Cardiac muscle cell (in vitro differentiated cells and primary cell): ENCODE measurements at regions not wholly inside any gene's neighbourhood (a gene's known extent, or its start where the extent isn't known, plus 50 kb on each side); places are given as distances from the start of the nearest gene placed in this dataset.

Source experiments
- DNase-seq, 2 donors: peaks; one replicate each; pipeline versions ENCODE4 v3.0.0 to v3.0.0-alpha.2; 2010 to 2017; ENCODE audit warnings: low read depth in 1 of 2, low spot score in 1 of 2
- H3K27ac ChIP-seq: fragments of 200-600 bp; sonication (generic); 2 replicates; pipeline ENCODE4 v1.5.1; 2016
- H3K27me3 ChIP-seq: fragments of 200-600 bp; sonication (generic); 2 replicates; pipeline ENCODE4 v1.6.0; 2016; ENCODE audit warnings: control low read depth
- H3K36me3 ChIP-seq: fragments of 200-600 bp; sonication (generic); 2 replicates; pipeline ENCODE4 v1.5.1; 2016; ENCODE audit warnings: control low read depth
- H3K4me1 ChIP-seq: fragments of 200-600 bp; sonication (generic); 2 replicates; pipeline ENCODE4 v1.8.1; 2017; ENCODE audit warnings: low read depth, mild to moderate bottlenecking, mixed run types
- H3K4me3 ChIP-seq: fragments of 200-600 bp; sonication (generic); 2 replicates; pipeline ENCODE4 v1.5.1; 2016; ENCODE audit warnings: mild to moderate bottlenecking
- H3K9me3 ChIP-seq: fragments of 200-600 bp; sonication (generic); 2 replicates; pipeline ENCODE4 v1.5.1; 2017; ENCODE audit warnings: low read depth, mild to moderate bottlenecking, control low read depth
- CTCF ChIP-seq: IDR thresholded peaks from 2 replicates; pipeline ENCODE4 v1.5.1; 2012; ENCODE audit warnings: low read depth, mild to moderate bottlenecking, low read length

- TF ChIP-seq CTCF, result no peak
- no peak overlapping the region for H3K4me3 ChIP-seq
- H3K4me1 ChIP-seq, result peaks cover 6% of the 10 kb centered on the region
- no peaks in the 10 kb centered on the region for H3K9me3 ChIP-seq
- H3K27me3 ChIP-seq, result no peaks in the 10 kb centered on the region
- no peak overlapping the region for H3K27ac ChIP-seq
- DNase-seq, result no peak
- no peaks in the 10 kb centered on the region for H3K36me3 ChIP-seq
Measured at GRCh38 chr7:25712500-25712899, 439.5 kb upstream of the NFE2L3 start.

- H3K9me3 ChIP-seq, result no peaks in the 10 kb centered on the region
- no peaks in the 10 kb centered on the region for H3K27me3 ChIP-seq
- peaks cover 8% of the 10 kb centered on the region for H3K4me1 ChIP-seq
- no peak for TF ChIP-seq CTCF
- no peak overlapping the region for H3K27ac ChIP-seq
- H3K36me3 ChIP-seq, result no peaks in the 10 kb centered on the region
- no peak for DNase-seq
- H3K4me3 ChIP-seq, result no peak overlapping the region
Measured at GRCh38 chr7:25714013-25714412, 438.0 kb upstream of the NFE2L3 start.

- Histone ChIP-seq H3K27me3 (no peaks in the 10 kb centered on the region), H3K9me3 (no peaks in the 10 kb centered on the region), H3K36me3 (no peaks in the 10 kb centered on the region), H3K4me1 (peaks cover 8% of the 10 kb centered on the region), H3K4me3 (no peak overlapping the region), H3K27ac (no peak overlapping the region)
- no peak for TF ChIP-seq CTCF
- peak in 1 of 2 donors; percentile 18 for DNase-seq
Measured at GRCh38 chr7:25716421-25716820, 435.6 kb upstream of the NFE2L3 start.

- H3K27me3 ChIP-seq, result no peaks in the 10 kb centered on the region
- H3K4me1 ChIP-seq, result peaks cover 3% of the 10 kb centered on the region
- no peaks in the 10 kb centered on the region for H3K9me3 ChIP-seq
- no peak overlapping the region for H3K4me3 ChIP-seq
- H3K27ac ChIP-seq, result no peak overlapping the region
- no peak for DNase-seq
- no peak for TF ChIP-seq CTCF
- no peaks in the 10 kb centered on the region for H3K36me3 ChIP-seq
Measured at GRCh38 chr7:25718596-25718995, 433.4 kb upstream of the NFE2L3 start.

GRCh38 chr7:25719190-25719896 is 432.7 kb upstream of the NFE2L3 start:
- Histone ChIP-seq H3K36me3 (no peaks in the 10 kb centered on the region), H3K27ac (no peak overlapping the region), H3K27me3 (no peaks in the 10 kb centered on the region), H3K4me1 (peaks cover 3% of the 10 kb centered on the region), H3K9me3 (no peaks in the 10 kb centered on the region), H3K4me3 (no peak overlapping the region)
- DNase-seq, result no peak
- TF ChIP-seq CTCF, result no peak
